NCI-H1092 treated with DMSO at 0.1 percent for 48 hours (cell line): ENCODE measurements at regions not wholly inside any gene's neighbourhood (a gene's known extent, or its start where the extent isn't known, plus 50 kb on each side); places are given as distances from the start of the nearest gene placed in this dataset.

ENCODE experiments used
- DNase-seq: peaks from one replicate; lab custom pipeline; 2025; lab: John Stamatoyannopoulos, UW

GRCh38 chr15:92304223-92304975, 89.3 kb upstream of the ST8SIA2 start:
- no peak for DNase-seq

GRCh38 chr15:92305343-92305742, 88.3 kb upstream of the ST8SIA2 start:
- DNase-seq = no peak

- DNase-seq = no peak
Observed at GRCh38 chr15:92306663-92307062, 87.0 kb upstream of the ST8SIA2 start.

- no peak for DNase-seq
Observed at GRCh38 chr15:92315144-92315543, 78.5 kb upstream of the ST8SIA2 start.

GRCh38 chr15:92315595-92316211, 78.0 kb upstream of the ST8SIA2 start:
- no peak for DNase-seq

- DNase-seq = no peak
Observed at GRCh38 chr15:92316586-92317295, 76.9 kb upstream of the ST8SIA2 start.

GRCh38 chr15:92320012-92320699, 73.5 kb upstream of the ST8SIA2 start:
- DNase-seq = no peak

GRCh38 chr15:92322566-92323355, 70.9 kb upstream of the ST8SIA2 start:
- DNase-seq = peak; percentile 23

GRCh38 chr15:92323525-92323924, 70.2 kb upstream of the ST8SIA2 start:
- no peak for DNase-seq

GRCh38 chr15:92324101-92324963, 69.3 kb upstream of the ST8SIA2 start:
- peak; percentile 35 for DNase-seq

- DNase-seq = no peak
Observed at GRCh38 chr15:92326236-92326635, 67.4 kb upstream of the ST8SIA2 start.

GRCh38 chr15:92327033-92327432, 66.6 kb upstream of the ST8SIA2 start:
- no peak for DNase-seq

- no peak for DNase-seq
Observed at GRCh38 chr15:92328207-92328606, 65.5 kb upstream of the ST8SIA2 start.

- DNase-seq = no peak
Observed at GRCh38 chr15:92332125-92332899, 61.4 kb upstream of the ST8SIA2 start.

- no peak for DNase-seq
Observed at GRCh38 chr15:92333709-92334108, 60.0 kb upstream of the ST8SIA2 start.

GRCh38 chr15:92336419-92336987, 57.2 kb upstream of the ST8SIA2 start:
- no peak for DNase-seq

- no peak for DNase-seq
Observed at GRCh38 chr15:92339361-92339760, 54.3 kb upstream of the ST8SIA2 start.
